Astrocyte of the spinal cord (primary cell): ENCODE measurements at regions not wholly inside any gene's neighbourhood (a gene's known extent, or its start where the extent isn't known, plus 50 kb on each side); places are given as distances from the start of the nearest gene placed in this dataset.

Source experiments
- DNase-seq: peaks from one replicate; pipeline ENCODE4 v3.0.0; 2011; ENCODE audit warnings: low read depth, low spot score
- H3K4me3 ChIP-seq: 2 replicates; pipeline ENCODE4 v1.5.1; 2011; ENCODE audit warnings: low read depth, mild to moderate bottlenecking, low read length, moderate library complexity
- in situ Hi-C: cut with HindIII; loops from 2 replicates; pipeline ENCODE4 v1.10.0; 2017; ENCODE audit warnings: low sequenced_read_pairs
- TF ChIP-seq, protein P1 (sequence below): IDR thresholded peaks from 2 replicates; pipeline ENCODE4 v1.5.1; 2012; ENCODE audit warnings: low read depth, mild to moderate bottlenecking, low read length, inconsistent platforms

DNA sequence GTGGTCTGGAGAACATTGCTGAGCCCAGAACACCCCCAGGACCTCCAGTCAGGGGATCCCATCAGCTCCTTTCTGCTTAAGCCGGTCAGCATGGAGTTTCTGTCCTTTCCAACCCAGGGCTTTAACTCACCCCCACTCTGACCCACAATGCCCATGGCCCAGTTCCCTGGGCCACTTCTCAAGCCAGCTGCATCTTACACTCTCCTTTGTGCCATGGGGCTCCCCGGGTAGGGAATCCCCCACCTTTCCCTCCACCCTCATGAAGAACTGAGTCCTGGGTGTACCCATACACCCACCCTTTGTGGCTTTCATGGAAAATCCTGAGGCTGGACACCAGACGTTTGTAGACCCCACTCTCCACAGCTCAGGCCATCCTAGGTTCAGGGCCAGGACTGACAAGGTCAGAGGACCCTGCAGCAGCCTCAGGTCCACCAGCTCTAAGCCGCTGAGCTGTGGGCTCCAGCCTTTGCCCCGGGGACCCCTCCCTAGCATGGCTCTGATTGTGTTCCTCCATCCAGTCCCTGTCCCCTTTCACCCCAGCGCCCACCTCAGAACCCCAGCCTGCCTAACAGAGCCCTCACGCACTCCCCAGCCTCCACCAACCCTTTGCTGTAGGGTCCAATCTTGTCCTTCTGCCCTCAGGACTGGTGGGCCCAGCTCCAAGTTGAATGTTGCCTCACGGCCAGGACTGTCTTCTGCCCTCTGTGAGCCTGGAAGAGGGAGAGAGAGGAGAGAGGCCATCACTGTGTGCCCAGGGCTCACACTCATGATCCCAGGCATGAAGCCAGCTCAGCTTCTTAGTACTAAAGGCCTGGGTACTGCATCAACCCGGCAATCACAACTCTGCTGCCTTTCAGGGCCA lies 394.8 kb downstream of the MATN1 start:
- in situ Hi-C loops: no loop called here
- DNase-seq: no peak
- H3K4me3 ChIP-seq: no peak overlapping the region
- TF ChIP-seq, protein P1, sequence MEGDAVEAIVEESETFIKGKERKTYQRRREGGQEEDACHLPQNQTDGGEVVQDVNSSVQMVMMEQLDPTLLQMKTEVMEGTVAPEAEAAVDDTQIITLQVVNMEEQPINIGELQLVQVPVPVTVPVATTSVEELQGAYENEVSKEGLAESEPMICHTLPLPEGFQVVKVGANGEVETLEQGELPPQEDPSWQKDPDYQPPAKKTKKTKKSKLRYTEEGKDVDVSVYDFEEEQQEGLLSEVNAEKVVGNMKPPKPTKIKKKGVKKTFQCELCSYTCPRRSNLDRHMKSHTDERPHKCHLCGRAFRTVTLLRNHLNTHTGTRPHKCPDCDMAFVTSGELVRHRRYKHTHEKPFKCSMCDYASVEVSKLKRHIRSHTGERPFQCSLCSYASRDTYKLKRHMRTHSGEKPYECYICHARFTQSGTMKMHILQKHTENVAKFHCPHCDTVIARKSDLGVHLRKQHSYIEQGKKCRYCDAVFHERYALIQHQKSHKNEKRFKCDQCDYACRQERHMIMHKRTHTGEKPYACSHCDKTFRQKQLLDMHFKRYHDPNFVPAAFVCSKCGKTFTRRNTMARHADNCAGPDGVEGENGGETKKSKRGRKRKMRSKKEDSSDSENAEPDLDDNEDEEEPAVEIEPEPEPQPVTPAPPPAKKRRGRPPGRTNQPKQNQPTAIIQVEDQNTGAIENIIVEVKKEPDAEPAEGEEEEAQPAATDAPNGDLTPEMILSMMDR: no peak

DNA sequence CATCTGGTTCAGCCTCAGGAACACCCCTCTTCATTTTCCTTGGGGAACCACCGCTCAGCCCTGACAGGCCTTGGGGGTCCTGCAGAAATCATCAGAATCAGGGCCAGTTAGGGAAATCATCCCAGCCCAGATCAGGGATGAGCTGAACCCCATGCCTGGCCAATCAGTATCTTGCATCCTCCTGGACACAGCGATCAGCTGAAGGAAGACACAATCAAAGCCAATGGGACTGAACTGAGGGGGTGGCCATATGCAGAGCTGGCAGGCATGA lies 395.4 kb downstream of the MATN1 start:
- H3K4me3 ChIP-seq: no peak overlapping the region
- DNase-seq: no peak
- in situ Hi-C loops: no loop called here
- TF ChIP-seq, protein P1: no peak

DNA sequence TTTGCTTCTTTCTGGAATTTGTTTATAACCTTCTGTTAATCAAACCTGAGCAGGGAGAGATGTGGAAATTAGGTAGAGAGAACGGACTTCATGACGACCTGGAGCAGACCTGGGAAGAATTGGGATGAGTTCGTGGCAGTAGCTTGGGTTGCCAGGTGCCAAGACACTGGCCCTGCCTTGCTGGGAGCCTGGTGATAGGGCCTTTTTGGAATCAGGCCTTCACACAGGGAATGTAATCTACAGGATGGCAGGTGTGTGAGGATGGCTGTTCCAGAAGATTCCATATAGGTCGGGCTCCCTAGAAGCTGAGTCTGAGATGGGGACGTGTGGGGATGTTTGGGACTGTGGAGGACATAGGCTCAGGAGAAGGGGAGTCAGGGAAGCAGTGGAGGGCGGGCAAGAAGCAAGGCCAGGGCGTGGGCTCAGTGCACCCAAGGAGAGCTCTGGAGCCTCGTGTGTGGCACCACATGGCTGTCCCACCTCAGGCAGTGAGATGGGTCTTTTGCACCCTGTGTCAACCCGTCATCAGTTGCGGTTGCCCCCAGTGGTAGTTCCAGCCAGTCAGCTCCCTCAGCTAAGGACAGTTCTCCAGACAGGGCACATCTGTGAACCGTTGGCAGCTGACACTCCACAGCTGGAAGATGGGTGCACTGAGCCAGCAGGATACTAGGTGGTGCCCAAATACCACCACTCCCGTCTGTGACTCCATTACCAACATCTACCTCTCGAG lies 395.9 kb downstream of the MATN1 start:
- in situ Hi-C loops: no loop called here
- H3K4me3 ChIP-seq: no peak overlapping the region
- DNase-seq: no peak
- TF ChIP-seq, protein P1: no peak

DNA sequence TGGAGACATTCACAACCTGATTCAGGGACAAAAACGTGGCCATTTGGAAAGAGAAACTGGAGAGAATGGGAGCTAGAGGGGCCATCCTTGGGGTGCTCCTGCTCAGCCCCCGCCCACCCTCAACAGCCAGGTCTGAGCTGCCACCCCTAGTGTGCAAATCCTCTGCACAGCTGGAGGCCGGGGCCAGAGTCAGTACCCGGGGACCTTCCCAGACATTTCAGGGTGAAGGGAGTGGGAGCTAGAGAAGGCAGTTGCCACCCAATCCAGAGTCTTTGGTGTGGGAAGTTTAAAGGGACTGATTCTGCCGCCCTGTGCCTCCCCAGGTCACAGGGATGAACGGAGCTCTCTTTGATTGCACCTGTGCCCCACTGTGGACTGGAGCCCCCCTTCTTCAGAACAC lies 397.4 kb downstream of the MATN1 start:
- DNase-seq: no peak
- H3K4me3 ChIP-seq: no peak overlapping the region
- TF ChIP-seq, protein P1: no peak
- in situ Hi-C loops: no loop called here

DNA sequence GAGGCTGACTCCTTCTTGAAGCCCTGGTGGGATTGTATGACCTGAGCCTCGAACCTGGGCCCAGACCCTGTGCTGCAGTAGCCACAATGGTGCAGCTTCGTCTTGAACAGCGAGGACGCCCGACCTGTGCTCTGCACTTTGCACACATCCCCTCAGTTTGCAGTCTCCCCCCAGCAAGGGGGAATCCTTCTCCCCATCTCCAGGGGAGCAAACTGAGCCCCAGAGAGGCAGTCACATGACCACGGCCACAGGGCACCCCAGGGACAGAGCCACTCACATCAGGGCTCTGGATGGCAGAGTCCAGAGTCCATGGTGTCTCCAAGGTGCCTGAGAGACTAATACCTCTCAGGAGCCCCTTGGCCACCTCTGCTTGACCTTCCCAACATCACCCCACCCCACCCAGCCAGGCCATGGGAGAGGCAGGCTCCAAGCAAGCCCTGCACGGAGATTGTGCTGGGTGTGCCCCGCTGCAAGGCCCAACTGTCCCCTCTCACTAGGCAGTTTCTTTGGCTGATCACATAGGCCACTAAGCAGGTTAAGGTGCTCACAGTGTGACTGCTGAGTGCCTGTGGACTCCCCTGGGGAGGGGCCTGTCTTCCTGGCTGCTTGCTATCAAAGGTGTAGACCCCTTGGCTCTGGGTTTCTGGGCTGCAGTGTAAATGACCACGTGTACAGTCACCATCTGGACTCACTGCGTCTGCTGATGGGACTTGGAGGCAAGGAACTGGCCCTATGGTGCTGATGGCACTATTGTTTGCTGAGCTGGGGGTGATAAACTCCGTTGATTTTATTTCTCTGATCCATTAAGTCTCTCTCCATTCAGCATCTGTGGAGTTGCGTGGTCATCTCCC lies 398.1 kb downstream of the MATN1 start:
- no peak overlapping the region for H3K4me3 ChIP-seq
- in situ Hi-C loops: no loop called here
- DNase-seq: no peak
- TF ChIP-seq, protein P1: no peak

DNA sequence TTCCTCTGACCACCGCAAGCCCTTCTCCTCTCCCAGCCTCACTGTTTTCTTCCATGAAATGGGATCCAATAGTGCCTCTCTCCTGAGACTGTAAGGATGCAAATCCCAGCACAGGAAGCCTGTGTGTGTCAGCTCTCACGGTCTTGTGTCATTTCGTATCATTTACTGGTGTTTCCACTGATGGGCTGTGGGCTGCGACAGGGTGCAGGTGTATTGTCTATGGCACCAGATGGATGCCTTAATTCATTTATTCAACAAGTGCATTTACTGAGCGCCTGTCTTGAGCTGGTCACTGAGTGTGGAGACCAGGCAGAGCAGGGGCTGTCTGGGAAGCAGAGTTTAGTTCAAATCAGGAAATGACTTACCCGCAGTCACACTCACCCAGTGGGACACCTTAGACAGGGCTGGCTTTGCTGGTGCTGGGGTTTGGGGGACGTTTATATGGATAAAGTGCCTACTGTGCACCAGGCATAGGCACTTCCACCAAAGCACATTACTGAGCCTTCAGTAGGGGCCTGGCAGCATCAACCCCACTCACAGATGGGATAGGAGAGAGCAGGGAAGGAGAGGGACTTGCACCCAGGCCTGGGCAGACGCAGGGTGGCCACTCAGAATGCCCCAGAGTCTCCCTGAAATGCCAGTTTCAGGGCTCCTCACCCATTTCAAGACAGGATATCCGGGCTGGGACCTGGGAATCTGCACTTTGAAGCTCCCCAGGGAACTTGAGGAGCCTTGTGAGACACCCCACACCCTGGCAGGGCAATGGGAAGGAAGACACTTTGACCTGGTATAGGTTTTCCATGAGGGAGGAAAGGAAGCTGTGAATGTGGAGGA lies 398.9 kb downstream of the MATN1 start:
- in situ Hi-C loops: no loop called here
- TF ChIP-seq, protein P1: no peak
- no peak overlapping the region for H3K4me3 ChIP-seq
- no peak for DNase-seq
